A673 (cell line): ENCODE measurements at regions not wholly inside any gene's neighbourhood (a gene's known extent, or its start where the extent isn't known, plus 50 kb on each side); places are given as distances from the start of the nearest gene placed in this dataset.

Source experiments
- BruUV-seq: library from RNA; stranded (reverse); fragments of 400-500 nt; replicated peaks from 2 replicates; lab custom pipeline; 2021; lab: Mats Ljungman, UMichigan
- CTCF ChIA-PET: fragments of 300-600 bp; sonication (Branson Sonifier 250); formaldehyde crosslinking; loops from one replicate; lab custom pipeline; 2022; ENCODE audit warnings: antibody characterized with exemption; lab: Charles Lee
- POLR2A ChIA-PET: fragments of 300-600 bp; sonication (Branson Sonifier 250); formaldehyde crosslinking; loops from one replicate; lab custom pipeline; 2022; ENCODE audit warnings: antibody characterized with exemption; ENCODE audit not compliant: low non-redundant PET; lab: Charles Lee
- DNase-seq: peaks from one replicate; pipeline ENCODE4 v3.0.0-alpha.2; 2015; ENCODE audit warnings: low spot score
- H3K27ac ChIP-seq: fragments of 200-600 bp; sonication (generic); 2 replicates; pipeline ENCODE4 v1.5.1; 2016; ENCODE audit warnings: mixed run types, low read depth, mild to moderate bottlenecking, mixed read lengths, antibody characterized with exemption, low read length; ENCODE audit not compliant: poor library complexity, severe bottlenecking
- H3K27me3 ChIP-seq: fragments of 200-600 bp; sonication (generic); replicated peaks from 2 replicates; pipeline ENCODE4 v1.6.1; 2017; ENCODE audit warnings: mixed run types, low read depth, mild to moderate bottlenecking, mixed read lengths, antibody characterized with exemption, low read length; ENCODE audit not compliant: insufficient read depth, poor library complexity
- H3K36me3 ChIP-seq: fragments of 200-600 bp; sonication (generic); 2 replicates; pipeline ENCODE4 v1.6.1; 2016; ENCODE audit warnings: mixed run types, mild to moderate bottlenecking, mixed read lengths, antibody characterized with exemption, low read length; ENCODE audit not compliant: insufficient read depth, poor library complexity, severe bottlenecking
- H3K4me1 ChIP-seq: fragments of 200-600 bp; sonication (generic); 2 replicates; pipeline ENCODE4 v1.6.1; 2017; ENCODE audit warnings: mixed run types, mild to moderate bottlenecking, mixed read lengths, antibody characterized with exemption, low read length; ENCODE audit not compliant: insufficient read depth, poor library complexity, severe bottlenecking
- H3K4me3 ChIP-seq: fragments of 200-600 bp; sonication (generic); 2 replicates; pipeline ENCODE4 v1.5.1; 2016; ENCODE audit warnings: low read depth, mixed run types, mild to moderate bottlenecking, mixed read lengths, low read length; ENCODE audit not compliant: poor library complexity, severe bottlenecking
- H3K9me3 ChIP-seq: fragments of 200-600 bp; sonication (generic); 2 replicates; pipeline ENCODE4 v1.6.1; 2016; ENCODE audit warnings: mixed run types, low read depth, mild to moderate bottlenecking, mixed read lengths, antibody characterized with exemption, low read length; ENCODE audit not compliant: poor library complexity, severe bottlenecking
- CTCF ChIP-seq: fragments of 300-800, 200-600 bp; sonication (generic); conservative IDR thresholded peaks from 2 replicates; pipeline ENCODE4 v1.5.1; 2017; ENCODE audit warnings: low read depth, mild to moderate bottlenecking, antibody characterized with exemption, low read length, moderate library complexity, mixed read lengths
- EZH2 ChIP-seq: fragments of 200-600 bp; sonication (generic); IDR thresholded peaks from 2 replicates; pipeline ENCODE4 v1.6.1; 2017; ENCODE audit warnings: borderline replicate concordance, low read depth, mild to moderate bottlenecking, mixed read lengths, antibody characterized with exemption, low read length; ENCODE audit not compliant: poor library complexity, severe bottlenecking
- intact Hi-C: fragments of 100-400 bp; cut with micrococcal nuclease; formaldehyde crosslinking; loops from one replicate; pipeline ENCODE4 v1.10.0; 2022; ENCODE audit not compliant: unreplicated experiment

DNA sequence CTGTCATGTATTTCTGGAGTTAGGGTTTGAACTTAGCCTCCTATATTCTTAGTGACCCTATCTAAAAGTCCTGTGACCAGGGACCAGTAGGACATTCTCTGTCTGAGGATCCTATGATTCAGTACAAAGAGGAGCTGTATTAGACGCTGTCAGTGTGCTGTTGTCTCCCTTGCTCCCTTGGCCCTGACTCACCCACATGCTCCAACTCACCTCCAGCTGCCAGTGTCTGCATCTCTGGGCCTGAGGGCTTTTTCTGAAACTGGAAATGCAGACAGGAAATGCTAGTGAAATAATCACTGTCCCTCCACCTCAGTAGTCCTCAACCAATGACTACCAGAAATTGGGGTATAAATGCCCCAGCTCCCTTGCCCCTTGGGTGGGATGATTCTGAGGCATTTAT is 535.3 kb upstream of the RPS6KA3 start:
- no peaks in the 10 kb centered on the region for H3K4me1 ChIP-seq
- DNase-seq, result no peak
- no peak for TF ChIP-seq EZH2
- TF ChIP-seq CTCF, result no peak
- no peaks in the 10 kb centered on the region for H3K9me3 ChIP-seq
- no peaks in the 10 kb centered on the region for H3K36me3 ChIP-seq
- no peaks in the 10 kb centered on the region for H3K27me3 ChIP-seq
- no TSS peak for BruUV-seq
- CTCF ChIA-PET, result no interaction called here
- POLR2A ChIA-PET, result no interaction called here
- H3K27ac ChIP-seq, result no peak overlapping the region
- no peak overlapping the region for H3K4me3 ChIP-seq
- intact Hi-C loops, result no loop called here

DNA sequence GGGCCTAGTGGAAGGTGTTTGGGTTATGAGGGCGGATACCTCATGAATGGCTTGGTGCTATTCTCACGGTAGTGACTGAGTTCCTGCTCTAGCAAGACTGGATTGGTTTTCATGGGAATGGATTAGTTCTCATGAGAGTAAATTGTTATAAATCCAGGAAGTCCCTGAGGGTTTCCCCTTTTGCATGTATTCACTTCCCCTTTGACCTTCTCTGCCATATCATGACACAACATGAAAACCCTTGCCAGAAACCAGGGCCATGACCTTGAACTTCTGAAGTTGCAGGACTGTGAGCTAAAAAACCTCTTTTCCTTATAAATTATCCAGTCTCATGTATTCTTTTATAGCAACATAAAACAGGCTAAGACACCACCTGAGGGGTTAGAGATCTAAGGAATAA is 529.7 kb upstream of the RPS6KA3 start:
- Histone ChIP-seq H3K4me1 (no peaks in the 10 kb centered on the region), H3K36me3 (no peaks in the 10 kb centered on the region), H3K9me3 (no peaks in the 10 kb centered on the region), H3K4me3 (no peak overlapping the region), H3K27me3 (no peaks in the 10 kb centered on the region), H3K27ac (no peak overlapping the region)
- BruUV-seq, result no TSS peak
- ChIA-PET CTCF (no interaction called here), POLR2A (no interaction called here)
- intact Hi-C loops, result no loop called here
- no peak for DNase-seq
- no peak for TF ChIP-seq CTCF
- no peak for TF ChIP-seq EZH2

DNA sequence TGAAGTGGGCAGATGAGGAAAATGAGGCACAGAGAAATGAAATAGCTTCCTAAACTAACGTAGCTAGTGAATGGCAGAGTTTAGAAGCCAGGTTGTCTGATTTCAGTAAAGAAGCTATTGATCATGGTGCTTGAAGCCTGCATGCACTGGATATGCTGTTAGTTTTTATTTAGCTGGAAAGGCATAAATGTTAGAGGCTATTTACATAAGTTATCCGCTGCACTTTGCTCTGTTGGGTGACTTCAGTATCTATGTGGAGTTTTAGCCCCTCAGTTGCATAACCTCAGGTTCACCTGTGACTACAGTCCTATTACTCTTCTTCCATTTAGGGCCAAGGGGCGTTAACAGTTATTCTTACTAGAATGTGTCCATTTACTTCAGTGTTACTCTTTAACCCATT is 522.4 kb upstream of the RPS6KA3 start:
- no peak for DNase-seq
- no peak for TF ChIP-seq CTCF
- no peak for TF ChIP-seq EZH2
- H3K36me3 ChIP-seq, result no peaks in the 10 kb centered on the region
- ChIA-PET POLR2A (no interaction called here), CTCF (no interaction called here)
- H3K4me3 ChIP-seq, result no peak overlapping the region
- no peaks in the 10 kb centered on the region for H3K9me3 ChIP-seq
- H3K27ac ChIP-seq, result no peak overlapping the region
- H3K4me1 ChIP-seq, result no peaks in the 10 kb centered on the region
- intact Hi-C loops, result no loop called here
- H3K27me3 ChIP-seq, result no peaks in the 10 kb centered on the region
- BruUV-seq, result no TSS peak
